Peyer's patch (tissue), 4 donors: ENCODE measurements at regions not wholly inside any gene's neighbourhood (a gene's known extent, or its start where the extent isn't known, plus 50 kb on each side); places are given as distances from the start of the nearest gene placed in this dataset.

Experiments
- DNase-seq, 3 donors: peaks; one replicate each; pipeline ENCODE4 v3.0.0-alpha.2; 2017 to 2019
- H3K27ac ChIP-seq, 4 donors: fragments of 200-600 bp; sonication (generic); one replicate each; pipeline ENCODE4 v1.5.1; 2016 to 2019
- H3K27me3 ChIP-seq, 2 donors: fragments of 200-600 bp; sonication (generic); one replicate each; pipeline ENCODE4 v1.5.1; 2019
- H3K36me3 ChIP-seq, 3 donors: fragments of 200-600 bp; sonication (generic); one replicate each; pipeline ENCODE4 v1.5.1; 2016 to 2019
- H3K4me1 ChIP-seq, 4 donors: fragments of 200-600 bp; sonication (generic); one replicate each; pipeline ENCODE4 v1.5.1; 2016 to 2019
- H3K4me3 ChIP-seq, 4 donors: fragments of 200-600 bp; sonication (generic); 1 replicate in 3 of 4; 2 replicates in 1 of 4; pipeline ENCODE4 v1.5.1; 2016 to 2019; ENCODE audit warnings: mild to moderate bottlenecking in 1 of 4
- H3K9me3 ChIP-seq, 4 donors: fragments of 200-600 bp; sonication (generic); one replicate each; pipeline ENCODE4 v1.5.1; 2016 to 2019; ENCODE audit warnings: mild to moderate bottlenecking in 1 of 4
- POLR2A ChIP-seq, 2 donors: fragments of 450-650 bp; IDR thresholded peaks; one replicate each; pipeline ENCODE4 v1.5.1; 2017; ENCODE audit warnings: antibody characterized with exemption in 2 of 2, mild to moderate bottlenecking in 2 of 2, moderate library complexity in 2 of 2
- TF ChIP-seq, protein P1 (sequence below), 6 experiments: fragments of 450-650 bp in 4 of 6; fragments of 200-600 bp in 2 of 6; sonication (generic) in 1 of 6; IDR thresholded peaks; one replicate each; pipeline ENCODE4 v1.5.1; 2017 to 2019; ENCODE audit warnings: antibody characterized with exemption in 6 of 6, mild to moderate bottlenecking in 3 of 6, moderate library complexity in 1 of 6

DNA sequence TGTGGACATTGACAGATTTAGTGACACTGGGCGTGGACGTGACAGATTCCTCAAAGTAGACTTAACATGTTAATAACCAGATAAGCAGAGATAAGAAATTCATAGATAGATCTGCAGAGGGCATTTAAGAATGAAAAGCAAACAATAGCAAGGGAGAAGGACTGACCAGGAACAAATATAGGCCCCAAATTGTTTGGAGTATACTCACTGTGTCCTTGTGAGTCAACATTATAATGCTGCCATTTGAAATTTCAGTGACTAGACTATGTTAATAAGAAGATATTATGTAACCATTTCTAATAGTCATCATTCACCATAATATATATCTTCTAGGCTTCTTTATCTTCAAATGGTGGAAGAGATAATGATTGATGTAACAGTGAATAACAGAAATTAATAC is 78.1 kb upstream of the SLC38A11 start:
- no peak overlapping the region for H3K27ac ChIP-seq
- no peak for DNase-seq
- no peaks in the 10 kb centered on the region for H3K36me3 ChIP-seq
- no peak for TF ChIP-seq POLR2A (IDR thresholded peaks at IDR 0.05)
- TF ChIP-seq, protein P1, sequence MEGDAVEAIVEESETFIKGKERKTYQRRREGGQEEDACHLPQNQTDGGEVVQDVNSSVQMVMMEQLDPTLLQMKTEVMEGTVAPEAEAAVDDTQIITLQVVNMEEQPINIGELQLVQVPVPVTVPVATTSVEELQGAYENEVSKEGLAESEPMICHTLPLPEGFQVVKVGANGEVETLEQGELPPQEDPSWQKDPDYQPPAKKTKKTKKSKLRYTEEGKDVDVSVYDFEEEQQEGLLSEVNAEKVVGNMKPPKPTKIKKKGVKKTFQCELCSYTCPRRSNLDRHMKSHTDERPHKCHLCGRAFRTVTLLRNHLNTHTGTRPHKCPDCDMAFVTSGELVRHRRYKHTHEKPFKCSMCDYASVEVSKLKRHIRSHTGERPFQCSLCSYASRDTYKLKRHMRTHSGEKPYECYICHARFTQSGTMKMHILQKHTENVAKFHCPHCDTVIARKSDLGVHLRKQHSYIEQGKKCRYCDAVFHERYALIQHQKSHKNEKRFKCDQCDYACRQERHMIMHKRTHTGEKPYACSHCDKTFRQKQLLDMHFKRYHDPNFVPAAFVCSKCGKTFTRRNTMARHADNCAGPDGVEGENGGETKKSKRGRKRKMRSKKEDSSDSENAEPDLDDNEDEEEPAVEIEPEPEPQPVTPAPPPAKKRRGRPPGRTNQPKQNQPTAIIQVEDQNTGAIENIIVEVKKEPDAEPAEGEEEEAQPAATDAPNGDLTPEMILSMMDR (IDR thresholded peaks at IDR 0.05): no peak
- no peaks in the 10 kb centered on the region for H3K4me1 ChIP-seq
- no peaks in the 10 kb centered on the region for H3K9me3 ChIP-seq
- H3K4me3 ChIP-seq: no peak overlapping the region
- H3K27me3 ChIP-seq: no peaks in the 10 kb centered on the region

DNA sequence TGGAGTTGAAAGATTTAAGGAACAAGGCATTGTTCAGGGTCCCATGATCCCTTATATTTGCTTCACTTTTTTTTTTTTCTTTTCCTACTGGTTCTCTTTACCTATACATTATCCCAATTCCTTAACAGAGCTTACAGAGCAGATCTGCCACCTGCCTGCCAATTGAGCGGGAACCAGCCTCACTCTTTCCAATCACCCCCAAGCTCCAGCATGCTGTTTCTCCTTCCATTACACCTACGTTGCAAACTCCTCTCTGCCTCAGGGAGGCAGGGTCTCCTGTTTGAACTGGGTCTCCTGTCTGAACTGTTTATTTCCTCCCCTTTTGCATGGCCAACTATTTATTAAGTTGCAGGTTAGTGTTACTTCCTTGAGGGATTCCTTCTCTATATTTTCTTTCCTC is 77.2 kb upstream of the SLC38A11 start:
- H3K27ac ChIP-seq: no peak overlapping the region
- no peaks in the 10 kb centered on the region for H3K9me3 ChIP-seq
- no peaks in the 10 kb centered on the region for H3K27me3 ChIP-seq
- H3K4me3 ChIP-seq: no peak overlapping the region
- no peaks in the 10 kb centered on the region for H3K4me1 ChIP-seq
- DNase-seq: no peak
- TF ChIP-seq, protein P1 (IDR thresholded peaks at IDR 0.05): no peak
- no peak for TF ChIP-seq POLR2A (IDR thresholded peaks at IDR 0.05)
- no peaks in the 10 kb centered on the region for H3K36me3 ChIP-seq

DNA sequence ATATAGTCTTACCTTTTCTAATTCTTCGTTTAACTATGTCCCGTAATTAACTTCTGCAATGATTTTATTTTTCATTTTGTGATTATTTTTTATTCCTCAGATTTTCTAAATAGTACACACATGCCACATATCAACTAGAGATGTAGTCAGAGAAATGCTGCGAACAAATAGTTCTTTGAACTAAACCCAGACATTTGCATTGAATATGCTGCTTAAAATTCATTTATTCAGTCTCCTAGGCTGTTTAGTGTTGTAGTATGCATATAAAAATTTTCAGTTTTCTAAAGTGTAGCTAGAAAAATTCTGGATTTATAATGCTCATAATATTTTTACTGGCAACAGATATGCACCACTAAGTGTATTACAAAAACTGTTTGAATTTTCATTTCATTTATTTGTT is 68.9 kb upstream of the SLC38A11 start:
- H3K27ac ChIP-seq: no peak overlapping the region
- no peaks in the 10 kb centered on the region for H3K36me3 ChIP-seq
- no peak for DNase-seq
- H3K4me1 ChIP-seq: no peaks in the 10 kb centered on the region
- no peak overlapping the region for H3K4me3 ChIP-seq
- no peaks in the 10 kb centered on the region for H3K9me3 ChIP-seq
- TF ChIP-seq POLR2A (IDR thresholded peaks at IDR 0.05): no peak
- TF ChIP-seq, protein P1 (IDR thresholded peaks at IDR 0.05): no peak
- no peaks in the 10 kb centered on the region for H3K27me3 ChIP-seq

- Histone ChIP-seq H3K4me1 (no peaks in the 10 kb centered on the region), H3K27me3 (no peaks in the 10 kb centered on the region), H3K27ac (no peak overlapping the region), H3K36me3 (no peaks in the 10 kb centered on the region), H3K4me3 (no peak overlapping the region), H3K9me3 (no peaks in the 10 kb centered on the region)
- TF ChIP-seq POLR2A (IDR thresholded peaks at IDR 0.05): no peak
- no peak for DNase-seq
Measured at GRCh38 chr2:165022781-165023180, 67.5 kb upstream of the SLC38A11 start.

- H3K4me1 ChIP-seq: no peaks in the 10 kb centered on the region
- H3K27ac ChIP-seq: no peak overlapping the region
- H3K27me3 ChIP-seq: no peaks in the 10 kb centered on the region
- no peak for DNase-seq
- H3K36me3 ChIP-seq: no peaks in the 10 kb centered on the region
- H3K9me3 ChIP-seq: no peaks in the 10 kb centered on the region
- no peak for TF ChIP-seq POLR2A (IDR thresholded peaks at IDR 0.05)
- TF ChIP-seq, protein P1 (IDR thresholded peaks at IDR 0.05): no peak
- H3K4me3 ChIP-seq: no peak overlapping the region
Measured at GRCh38 chr2:165017966-165018596, 62.8 kb upstream of the SLC38A11 start.

- H3K4me1 ChIP-seq: no peaks in the 10 kb centered on the region
- no peak for TF ChIP-seq POLR2A (IDR thresholded peaks at IDR 0.05)
- TF ChIP-seq, protein P1 (IDR thresholded peaks at IDR 0.05): peak; percentile 18 to 37 (median 23)
- peak in 2 of 3 donors; percentile 43 to 63 for DNase-seq
- no peaks in the 10 kb centered on the region for H3K36me3 ChIP-seq
- H3K9me3 ChIP-seq: no peaks in the 10 kb centered on the region
- no peaks in the 10 kb centered on the region for H3K27me3 ChIP-seq
- H3K4me3 ChIP-seq: no peak overlapping the region
- H3K27ac ChIP-seq: no peak overlapping the region
Measured at GRCh38 chr2:165016772-165017411, 61.6 kb upstream of the SLC38A11 start.
